CD4-positive, alpha-beta T cell treated with Interleukin-15 for 1 hour (primary cell): ENCODE measurements at regions not wholly inside any gene's neighbourhood (a gene's known extent, or its start where the extent isn't known, plus 50 kb on each side); places are given as distances from the start of the nearest gene placed in this dataset.
"Not testable (repeated sequence)": the region's sequence is repeated elsewhere in the genome, so short reads cannot be mapped to it uniquely, and the experiment has no call there.

Source experiments
- DNase-seq: peaks from one replicate; pipeline ENCODE4 v3.0.0-alpha.2; 2020

DNA sequence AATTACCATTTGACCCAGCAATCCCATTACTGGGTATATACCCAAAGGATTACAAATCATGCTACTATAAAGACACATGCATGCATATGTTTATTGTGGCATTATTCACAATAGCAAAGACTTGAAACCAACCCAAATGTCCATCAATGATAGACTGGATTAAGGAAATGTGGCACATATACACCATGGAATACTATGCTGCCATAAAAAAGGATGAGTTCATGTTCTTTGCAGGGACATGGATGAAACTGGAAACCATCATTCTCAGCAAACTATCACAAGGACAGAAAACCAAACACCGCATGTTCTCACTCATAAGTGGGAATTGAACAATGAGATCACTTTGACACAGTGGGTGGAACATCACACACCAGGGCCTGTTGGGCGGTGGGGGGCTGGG, 83.9 kb upstream of the MAP3K1 start:
- DNase-seq = not testable (repeated sequence)

DNA sequence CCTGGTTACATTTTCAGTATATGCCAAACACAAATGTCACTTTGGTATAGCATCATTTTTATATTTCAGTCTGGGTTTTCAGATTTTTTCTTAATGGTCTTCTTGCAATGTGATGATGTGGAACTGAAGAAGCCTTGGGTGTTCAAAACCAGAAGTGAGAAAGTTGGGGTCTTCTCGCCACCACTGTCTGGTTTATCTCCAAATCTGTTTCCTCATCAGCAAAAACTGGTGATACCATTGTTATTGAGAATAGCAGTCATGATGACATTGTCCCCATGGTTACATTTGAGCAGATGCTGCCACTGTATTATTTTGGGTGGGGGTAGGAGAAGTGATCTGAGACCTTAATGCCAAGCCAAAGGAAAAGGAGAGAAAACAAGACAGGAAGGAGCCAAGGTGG, 85.9 kb upstream of the MAP3K1 start:
- DNase-seq = peak; percentile 44

DNA sequence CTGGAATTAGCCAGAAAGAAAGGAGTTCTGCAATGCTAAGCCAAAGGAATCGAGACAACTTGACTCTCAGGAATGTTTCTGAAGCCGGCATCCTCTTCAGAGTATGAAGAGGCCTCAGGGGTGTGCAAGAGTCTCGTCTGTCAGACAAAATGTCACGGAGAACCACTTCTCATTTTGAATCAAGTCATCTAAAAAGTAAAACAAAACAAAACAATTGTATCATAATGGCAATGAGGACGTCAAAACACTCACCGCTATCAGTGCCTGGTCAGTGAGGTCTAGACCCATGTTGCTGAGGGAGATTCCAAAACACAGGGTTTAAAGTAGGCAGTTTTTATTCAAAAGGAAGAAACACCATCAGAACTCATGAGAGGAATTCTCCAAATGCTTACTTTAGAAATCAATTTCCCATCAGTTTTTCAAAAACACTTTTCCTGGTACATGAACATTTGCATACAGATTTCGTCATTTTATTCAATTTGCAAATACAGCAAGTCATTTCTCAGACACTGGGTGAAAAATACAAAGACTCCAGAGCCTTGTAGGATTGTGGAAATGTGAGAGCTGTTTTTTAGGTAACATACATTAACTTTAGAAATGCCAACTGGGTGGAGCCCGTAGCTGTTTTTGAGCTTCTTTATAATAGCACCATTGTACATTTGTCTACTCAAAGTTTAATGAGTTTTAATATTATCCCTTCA, 89.5 kb upstream of the MAP3K1 start:
- peak; percentile 28 for DNase-seq

DNA sequence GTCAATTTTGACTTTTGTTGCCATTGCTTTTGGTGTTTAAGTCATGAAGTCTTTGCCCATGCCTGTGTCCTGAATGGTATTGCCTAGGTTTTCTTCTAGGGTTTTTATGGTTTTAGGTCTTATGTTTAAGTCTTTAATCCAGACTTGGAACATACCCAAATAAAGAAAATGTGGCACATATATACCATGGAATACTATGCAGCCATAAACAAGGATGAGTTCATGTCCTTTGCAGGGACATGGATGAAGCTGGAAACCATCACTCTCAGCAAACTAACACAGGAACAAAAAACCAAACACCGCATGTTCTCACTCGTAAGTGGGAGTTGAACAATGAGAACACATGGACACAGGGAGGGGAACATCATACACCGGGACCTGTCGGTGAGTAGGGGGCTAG, 90.5 kb upstream of the MAP3K1 start:
- DNase-seq = not testable (repeated sequence)

DNA sequence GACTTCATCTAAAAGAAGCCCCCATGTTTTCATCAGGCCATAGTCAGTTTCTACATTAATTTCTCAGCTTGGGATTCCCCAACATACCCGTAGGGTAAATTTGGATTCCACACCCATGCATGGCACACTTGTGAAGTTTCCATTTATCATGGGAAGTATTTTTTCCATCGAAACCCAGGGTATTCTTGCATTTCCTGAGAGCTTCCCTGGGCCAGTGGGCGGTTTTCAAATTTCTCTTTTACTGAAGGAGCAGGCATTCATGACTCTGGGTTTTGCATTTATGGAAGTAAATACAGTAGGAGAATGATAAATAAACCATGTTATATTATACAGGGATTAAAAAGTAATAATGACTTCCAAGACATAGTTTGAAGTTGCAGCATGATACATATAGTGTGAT, 93.0 kb upstream of the MAP3K1 start:
- DNase-seq = no peak

DNA sequence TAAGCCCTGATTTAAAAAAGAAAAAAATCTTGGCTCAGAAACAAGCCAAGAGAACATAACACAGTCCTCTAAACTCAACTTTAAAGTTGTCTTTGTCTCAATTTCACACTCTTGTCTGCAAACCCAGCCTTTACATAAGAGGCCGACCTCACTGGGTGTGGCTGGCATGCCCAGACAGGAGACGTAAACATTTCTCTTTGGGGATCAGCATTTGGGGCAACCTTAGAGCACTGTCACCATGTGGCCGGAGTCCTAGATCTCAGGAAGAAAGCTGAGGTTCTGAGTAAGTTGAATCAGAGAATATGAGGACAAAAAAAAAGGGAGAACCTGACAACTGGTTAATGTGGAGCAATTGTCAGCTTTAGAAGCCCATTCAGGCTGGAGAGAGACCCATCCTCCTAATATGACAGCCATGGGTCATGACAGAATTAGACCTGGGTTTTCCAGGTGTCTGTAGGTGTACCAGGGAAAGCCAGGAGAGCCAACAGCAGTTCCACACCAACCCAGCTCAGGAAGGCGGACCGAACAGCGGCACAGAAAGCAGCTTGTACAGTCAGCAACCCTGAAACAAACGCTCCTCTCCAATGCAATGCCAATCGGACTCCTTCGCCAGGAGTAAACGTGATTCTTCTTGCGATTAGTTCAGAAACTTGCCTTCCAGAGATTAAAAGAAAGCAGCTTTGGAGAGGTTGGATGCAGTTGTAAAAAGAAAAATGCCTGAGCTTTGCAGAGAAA, 97.9 kb upstream of the MAP3K1 start:
- DNase-seq = peak; percentile 25

DNA sequence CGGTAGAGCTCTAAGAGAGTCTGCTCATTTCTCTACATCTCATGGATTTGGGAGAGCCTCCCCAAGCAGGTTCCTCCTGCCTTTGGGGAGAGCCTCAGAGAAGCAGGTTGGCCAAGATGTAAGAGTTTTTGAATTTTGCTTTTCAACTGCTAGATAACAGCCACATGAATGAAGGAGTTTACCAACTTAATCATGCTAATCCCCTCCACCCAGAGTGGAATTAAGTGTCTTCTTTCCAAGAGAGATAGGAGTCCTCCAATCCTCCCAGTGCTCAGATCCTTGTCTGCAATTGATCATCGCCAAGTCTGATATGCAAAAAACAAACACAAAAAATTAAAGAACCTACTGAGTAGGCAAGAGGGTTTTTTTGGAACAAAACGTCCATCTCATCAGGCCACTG, 99.4 kb upstream of the MAP3K1 start:
- DNase-seq = no peak

DNA sequence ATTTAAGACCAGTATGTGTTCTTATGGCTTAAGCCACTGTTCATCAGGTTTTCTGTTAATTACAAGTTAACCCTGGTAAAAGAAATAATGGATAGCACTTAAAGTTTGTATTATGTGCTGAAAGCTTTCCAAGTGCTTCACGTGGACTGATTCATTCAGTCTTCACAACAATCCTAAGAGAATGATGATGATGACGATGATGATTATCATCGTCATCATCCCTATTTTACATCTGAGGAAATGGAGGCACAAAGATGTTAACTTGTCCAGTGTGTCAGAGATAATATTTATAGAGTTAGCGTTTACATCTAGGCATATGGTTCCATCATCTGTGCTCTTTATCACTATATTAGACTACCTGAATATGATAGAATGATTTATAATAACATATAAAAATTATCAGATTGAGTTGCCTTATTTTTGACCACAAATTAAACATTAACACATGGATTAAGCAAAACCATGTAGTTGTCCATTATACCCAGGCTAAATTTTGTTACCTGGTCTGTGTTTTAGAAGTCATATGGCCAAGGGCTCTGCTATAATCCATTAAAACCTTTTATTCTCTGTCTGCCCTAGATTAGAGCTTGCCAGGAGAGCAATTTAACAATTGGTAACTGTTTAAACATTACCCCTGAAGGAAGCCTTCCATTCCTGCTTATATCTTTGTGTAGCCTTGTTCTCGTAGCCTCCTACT, 102.3 kb upstream of the MAP3K1 start:
- no peak for DNase-seq

DNA sequence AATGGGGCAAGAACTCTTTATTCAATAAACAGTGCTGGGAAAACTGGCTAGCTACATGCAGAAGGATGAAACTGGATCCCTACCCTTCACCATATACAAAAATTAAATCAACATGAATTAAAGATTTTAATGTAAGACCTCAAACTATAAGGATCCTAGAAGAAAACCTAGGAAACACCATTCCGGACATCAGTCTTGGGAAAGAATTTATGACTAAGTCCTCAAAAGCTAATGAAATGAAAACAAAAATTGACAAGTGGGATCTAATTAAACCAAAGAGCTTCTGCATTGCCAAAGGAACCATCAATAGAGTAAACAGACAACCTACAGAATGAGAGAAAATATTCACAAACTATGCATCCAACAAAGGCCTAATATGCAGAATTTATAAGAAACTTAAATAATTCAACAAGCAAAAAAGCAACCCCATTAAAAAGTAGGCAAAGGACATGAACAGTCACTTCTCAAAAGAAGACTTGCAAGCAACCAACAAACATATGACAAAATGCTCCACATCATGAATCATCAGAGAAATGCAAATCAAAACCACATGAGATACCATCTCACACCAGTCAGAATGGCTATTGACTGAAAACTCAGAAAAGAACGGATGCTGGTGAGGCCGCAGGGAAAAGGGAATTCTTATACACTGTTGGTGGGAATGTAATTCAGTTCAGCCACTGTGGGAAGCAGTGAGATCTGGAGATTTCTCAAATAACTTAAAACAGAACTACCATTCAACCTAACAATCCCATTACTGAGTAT, 104.3 kb upstream of the MAP3K1 start:
- no peak for DNase-seq

DNA sequence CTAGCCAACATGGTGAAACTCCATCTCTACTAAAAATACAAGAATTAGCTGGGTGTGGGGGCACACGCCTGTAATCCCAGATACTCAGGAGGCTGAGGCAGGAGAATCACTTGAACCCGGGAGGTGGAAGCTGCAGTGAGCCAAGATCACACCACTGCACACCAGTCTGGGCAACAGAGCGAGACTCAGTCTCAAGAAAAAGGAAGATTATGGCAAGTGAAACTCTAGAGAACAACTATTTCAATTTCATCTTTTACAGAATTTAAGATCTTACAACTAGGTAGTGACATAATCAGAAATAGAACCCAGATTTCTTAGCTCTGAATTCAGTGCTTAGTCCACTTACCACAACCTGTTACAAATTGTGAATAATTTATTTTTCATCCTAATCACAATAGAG, 108.8 kb upstream of the MAP3K1 start:
- DNase-seq = no peak

DNA sequence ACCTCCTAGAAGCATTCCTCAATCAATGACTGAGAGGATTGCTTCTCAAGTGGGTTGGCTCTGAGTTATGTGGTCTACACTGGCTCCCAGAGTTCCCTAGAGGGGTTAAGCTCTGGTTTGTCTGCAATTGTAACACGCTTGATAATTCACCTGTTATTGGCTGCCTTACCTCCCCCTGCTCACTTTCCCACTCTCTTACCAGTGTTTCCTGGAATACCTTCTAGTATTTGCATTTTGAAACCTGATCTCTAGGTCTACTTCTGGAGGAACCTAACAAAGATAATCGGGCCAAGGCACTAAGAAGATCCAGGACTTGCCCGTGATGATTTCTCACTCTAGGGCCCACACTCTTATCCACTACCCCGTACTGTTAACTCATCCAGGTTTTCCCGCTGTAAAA, 110.1 kb upstream of the MAP3K1 start:
- no peak for DNase-seq

DNA sequence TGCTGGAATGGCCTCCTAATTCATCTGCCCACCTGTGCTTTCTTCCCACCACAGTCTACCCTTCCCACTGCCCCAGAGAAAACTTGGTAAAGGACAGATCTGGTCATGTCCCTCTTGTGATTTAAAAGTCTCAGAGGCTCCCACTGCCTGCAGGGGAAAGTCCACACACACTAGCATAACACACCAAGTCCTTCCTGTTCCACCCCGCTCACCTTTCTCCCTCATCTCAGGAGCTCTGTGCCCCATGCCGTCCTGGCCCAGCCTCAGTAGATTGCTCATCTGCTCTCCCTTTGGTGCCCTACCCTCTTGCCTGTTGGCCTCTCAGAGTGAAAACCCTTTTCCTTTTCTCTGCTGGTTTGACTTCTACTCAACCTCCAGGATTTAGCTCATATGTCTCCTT, 111.4 kb upstream of the MAP3K1 start:
- no peak for DNase-seq

DNA sequence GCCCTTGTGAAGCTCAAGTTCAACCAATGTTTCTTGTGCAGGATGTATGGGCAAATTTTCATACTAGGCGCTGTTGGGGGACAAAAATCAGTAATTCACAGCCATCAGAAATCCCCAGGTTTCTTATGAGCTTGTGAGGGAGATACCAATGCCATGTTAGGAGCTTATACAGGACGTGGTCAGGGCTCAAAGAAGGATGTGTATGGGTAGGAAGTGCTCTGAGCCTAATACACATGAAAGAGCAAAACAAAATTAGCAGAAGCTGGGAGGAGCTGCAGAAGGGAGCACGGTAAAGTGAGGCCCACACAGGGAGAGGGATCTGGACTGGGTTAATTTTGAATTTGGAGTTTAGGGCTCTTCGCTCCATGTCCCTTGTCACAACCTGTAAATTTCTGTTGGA, 114.6 kb upstream of the MAP3K1 start:
- no peak for DNase-seq

DNA sequence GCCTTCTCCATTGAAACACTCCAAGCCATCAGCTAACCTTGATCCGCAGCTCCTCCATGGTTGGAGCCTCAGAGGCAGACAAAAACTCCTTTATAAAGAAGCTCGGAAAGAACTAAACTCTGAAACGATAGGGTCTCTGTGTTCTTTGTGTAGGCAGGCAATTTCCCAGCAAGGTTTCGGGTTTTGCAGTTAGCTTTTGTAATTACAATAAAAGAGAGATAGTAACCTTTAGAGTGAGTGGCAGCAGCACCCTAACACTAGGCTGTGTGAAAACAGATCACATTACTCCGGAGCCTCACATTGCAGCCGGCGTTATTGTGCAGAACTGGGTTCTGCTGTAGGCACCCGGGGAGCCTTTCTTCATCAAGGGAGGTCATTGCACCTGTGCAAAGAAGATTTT, 115.8 kb upstream of the MAP3K1 start:
- no peak for DNase-seq

DNA sequence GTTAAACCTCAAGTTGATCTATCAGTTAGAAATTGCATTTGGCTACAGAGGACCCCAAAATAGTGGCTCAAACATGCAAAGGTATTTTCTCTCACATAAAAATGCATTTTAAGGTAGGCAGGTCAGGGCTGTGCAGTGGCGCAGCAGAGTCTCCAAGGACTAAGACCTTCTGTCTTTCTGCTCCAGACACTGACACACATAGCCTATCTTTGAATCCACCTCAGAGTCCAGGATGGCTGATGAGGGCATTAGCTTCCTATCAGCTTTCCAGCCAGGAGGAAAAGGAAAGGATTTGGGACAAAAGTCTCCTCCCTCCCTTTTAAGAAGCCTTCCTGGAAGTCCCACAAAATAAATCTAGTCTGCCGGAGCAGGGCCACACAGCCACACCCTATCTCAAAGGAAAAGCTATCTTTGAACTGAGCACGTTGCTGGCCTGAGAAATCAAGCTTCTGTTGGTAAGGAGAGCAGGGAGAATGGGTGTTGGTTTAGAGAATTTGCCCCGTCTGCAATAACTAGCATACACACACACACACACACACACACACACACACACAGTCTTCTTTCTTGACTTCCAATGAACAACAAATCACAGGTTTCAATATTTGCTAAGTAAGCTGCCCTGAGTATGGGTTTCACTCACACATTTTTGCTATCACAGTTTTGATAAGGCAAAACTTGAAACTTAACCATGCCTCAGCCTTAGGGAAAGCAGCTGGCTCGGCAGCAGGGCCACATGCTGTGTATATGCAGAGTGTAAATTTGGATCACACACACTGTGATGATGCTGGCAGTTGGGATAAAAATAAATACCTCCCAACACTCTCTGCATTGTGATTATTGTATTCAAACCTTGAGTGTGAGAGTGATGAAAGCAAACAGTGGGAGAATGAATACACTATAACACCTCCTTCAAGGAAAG, 116.6 kb upstream of the MAP3K1 start:
- no peak for DNase-seq

DNA sequence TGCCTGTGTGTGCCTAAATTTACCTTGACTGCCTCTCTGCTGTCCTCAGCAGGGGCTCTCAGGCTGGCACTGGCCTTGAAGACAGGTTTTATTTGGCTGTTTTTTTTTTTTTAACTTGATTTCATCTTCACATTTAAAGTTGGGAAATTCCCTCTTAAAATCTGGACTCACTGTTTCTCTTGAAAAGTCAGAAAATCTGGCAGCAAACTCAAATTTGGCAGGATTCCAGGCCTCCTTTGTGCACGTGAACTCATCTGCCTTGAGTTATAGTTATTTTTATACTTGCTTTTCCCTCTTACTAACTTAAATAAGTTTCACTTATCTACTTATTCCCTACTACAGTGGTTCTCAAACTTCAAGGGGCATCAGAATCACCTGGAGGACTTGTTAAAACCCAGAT, 118.4 kb upstream of the MAP3K1 start:
- no peak for DNase-seq

DNA sequence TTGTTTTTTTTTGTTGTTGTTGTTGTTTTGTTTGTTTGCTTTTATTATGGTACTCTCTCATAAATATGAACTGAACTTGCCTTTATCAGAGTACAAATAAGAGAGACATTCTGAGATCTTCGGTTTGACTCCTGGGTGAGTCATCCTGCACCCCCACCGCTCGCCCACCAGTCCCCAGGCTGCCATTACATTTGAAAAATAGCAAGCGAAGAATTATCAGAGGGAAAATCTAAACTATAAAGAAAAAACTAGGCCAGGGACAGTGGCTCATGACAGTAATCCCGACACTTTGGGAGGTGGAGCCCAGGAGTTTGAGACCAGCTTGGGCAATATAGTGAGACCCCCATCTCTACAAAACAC, 122.1 kb upstream of the MAP3K1 start:
- no peak for DNase-seq

DNA sequence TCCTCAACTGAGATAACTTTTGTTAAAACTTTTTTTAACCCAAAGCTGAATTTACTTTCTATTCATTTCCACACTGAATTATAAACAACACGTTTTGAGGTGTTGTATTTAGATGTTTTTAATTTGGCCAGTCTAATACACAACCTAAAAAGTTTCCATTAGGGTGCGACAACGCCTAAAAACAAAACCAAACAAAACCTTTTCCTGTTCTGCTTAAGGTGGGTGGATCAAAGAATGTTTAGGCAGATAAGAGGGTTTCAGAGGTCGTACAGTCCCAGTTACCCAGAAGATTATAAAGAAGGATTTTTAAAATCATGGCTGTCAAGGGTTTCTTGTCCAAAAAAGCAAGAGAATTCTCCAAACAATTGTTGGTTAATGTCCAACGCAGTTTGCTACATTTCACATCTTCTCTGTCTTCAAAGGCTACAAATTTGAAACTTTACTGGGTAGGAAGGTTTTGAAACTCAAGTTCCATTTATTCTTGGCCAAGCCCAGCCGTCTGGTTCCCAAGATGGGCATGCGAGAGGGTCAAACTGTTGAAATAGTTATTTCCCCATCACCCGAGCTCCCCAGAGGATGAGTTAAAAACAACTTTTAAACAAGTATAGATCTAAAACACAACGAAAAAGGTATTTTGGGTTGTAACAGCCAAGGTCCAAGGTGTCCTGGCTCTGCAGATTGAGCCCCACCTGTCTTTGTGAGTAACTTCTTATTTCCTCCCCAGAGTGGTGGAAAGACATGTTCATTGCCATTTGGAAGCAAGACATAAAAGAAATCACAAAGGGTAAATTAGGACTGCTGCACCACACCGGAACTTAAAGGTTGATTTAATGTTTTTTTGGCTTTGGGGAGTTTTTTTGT, 122.8 kb upstream of the MAP3K1 start:
- no peak for DNase-seq

DNA sequence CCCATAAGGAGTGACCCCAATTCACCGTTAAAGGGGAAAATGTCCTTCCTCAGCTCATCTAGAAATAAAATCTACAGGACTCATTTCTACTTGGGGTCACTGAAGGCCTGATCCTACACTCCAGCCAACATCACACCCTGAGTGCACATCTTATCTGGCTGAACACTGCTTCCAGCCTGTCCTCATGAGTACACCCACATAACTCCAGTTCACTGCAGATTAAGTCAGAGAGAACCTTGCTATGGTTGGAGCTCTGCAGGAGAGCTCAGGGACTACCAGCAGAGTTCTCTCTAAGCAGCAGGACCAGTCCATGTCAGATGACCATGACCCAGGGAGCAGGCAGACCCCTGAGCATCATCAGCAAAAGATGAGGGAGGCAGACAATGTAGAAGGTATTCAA, 126.9 kb upstream of the MAP3K1 start:
- DNase-seq = no peak

DNA sequence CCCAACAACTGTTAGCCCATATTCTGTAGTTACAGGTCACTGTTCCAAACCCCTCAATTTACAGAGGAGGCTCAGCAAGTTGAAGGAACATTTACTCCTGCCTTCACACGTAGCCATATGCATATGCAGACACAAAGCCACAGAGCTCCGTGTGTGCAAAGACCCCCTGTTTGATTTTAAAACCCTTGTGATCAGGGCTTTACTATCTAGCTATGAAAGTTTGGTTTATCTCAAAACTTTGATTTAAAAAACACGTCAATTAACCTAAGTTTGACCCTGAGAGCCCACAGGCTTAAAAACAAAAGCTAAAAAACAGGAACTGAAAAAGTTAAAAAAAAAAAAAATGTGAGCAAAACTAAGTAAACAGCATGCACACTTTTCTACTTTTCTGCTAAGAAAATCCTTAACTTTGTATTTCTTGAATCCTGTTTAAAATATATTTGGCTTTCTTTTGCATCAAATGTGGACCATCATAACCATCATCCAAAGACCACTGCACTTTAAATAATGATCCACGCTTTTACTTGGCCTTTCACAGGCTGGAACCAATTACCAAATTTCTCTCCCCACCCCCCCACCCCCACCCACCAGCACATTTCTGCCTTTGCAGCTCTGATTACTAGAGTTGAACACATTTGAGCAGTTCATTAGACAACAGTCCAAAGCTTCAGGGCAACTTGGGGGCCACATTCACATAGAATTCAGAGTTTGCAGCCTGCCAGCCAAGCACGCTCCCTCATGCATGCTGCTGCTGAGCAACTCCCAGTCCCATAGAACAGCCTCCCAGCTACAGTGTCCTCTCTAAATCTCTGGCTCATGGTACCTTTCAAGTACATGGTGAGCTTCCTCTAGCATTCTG, 128.8 kb upstream of the MAP3K1 start:
- peak; percentile 33 for DNase-seq
